Endothelial cell (in vitro differentiated cells): ENCODE measurements at regions not wholly inside any gene's neighbourhood (a gene's known extent, or its start where the extent isn't known, plus 50 kb on each side); places are given as distances from the start of the nearest gene placed in this dataset.

Experiments used
- DNase-seq: peaks from one replicate; pipeline ENCODE4 v3.0.0; 2021; ENCODE audit warnings: low spot score
- H3K27ac Mint-ChIP-seq: one replicate; pipeline ENCODE4 v1.8.0; 2021; ENCODE audit warnings: mixed read lengths, inconsistent platforms; ENCODE audit not compliant: unreplicated experiment
- H3K27me3 Mint-ChIP-seq: one replicate; pipeline ENCODE4 v1.8.0; 2021; ENCODE audit warnings: mild to moderate bottlenecking, moderate library complexity, mixed read lengths, inconsistent platforms; ENCODE audit not compliant: unreplicated experiment
- H3K36me3 Mint-ChIP-seq: one replicate; pipeline ENCODE4 v1.8.0; 2021; ENCODE audit warnings: mild to moderate bottlenecking, low read depth, mixed read lengths, inconsistent platforms; ENCODE audit not compliant: unreplicated experiment
- H3K4me1 Mint-ChIP-seq: one replicate; pipeline ENCODE4 v1.8.0; 2021; ENCODE audit warnings: mild to moderate bottlenecking, mixed read lengths, inconsistent platforms; ENCODE audit not compliant: unreplicated experiment
- H3K4me3 Mint-ChIP-seq: one replicate; pipeline ENCODE4 v1.8.0; 2021; ENCODE audit warnings: mild to moderate bottlenecking, mixed read lengths, inconsistent platforms; ENCODE audit not compliant: unreplicated experiment
- H3K9me3 Mint-ChIP-seq: one replicate; pipeline ENCODE4 v1.8.0; 2021; ENCODE audit warnings: mixed read lengths, inconsistent platforms; ENCODE audit not compliant: unreplicated experiment
- CTCF ChIP-seq: fragments of 200-600 bp; sonication (generic); IDR thresholded peaks from one replicate; pipeline ENCODE4 v1.5.0; 2021; ENCODE audit warnings: antibody characterized with exemption; ENCODE audit not compliant: unreplicated experiment

GRCh38 chr13:26989261-26989956 lies 182.2 kb downstream of the USP12 start:
- Mint-ChIP-seq H3K36me3 (no peaks in the 10 kb centered on the region), H3K9me3 (no peaks in the 10 kb centered on the region), H3K4me3 (no peak overlapping the region), H3K27me3 (peaks cover 3% of the 10 kb centered on the region), H3K27ac (no peak overlapping the region), H3K4me1 (peaks cover 2% of the 10 kb centered on the region)
- no peak for DNase-seq
- TF ChIP-seq CTCF, result no peak

GRCh38 chr13:26988059-26988769 lies 183.4 kb downstream of the USP12 start:
- no peak for DNase-seq
- TF ChIP-seq CTCF, result no peak
- peaks cover 3% of the 10 kb centered on the region for H3K27me3 Mint-ChIP-seq
- H3K4me1 Mint-ChIP-seq, result peaks cover 2% of the 10 kb centered on the region
- H3K27ac Mint-ChIP-seq, result no peak overlapping the region
- no peaks in the 10 kb centered on the region for H3K9me3 Mint-ChIP-seq
- H3K4me3 Mint-ChIP-seq, result no peak overlapping the region
- H3K36me3 Mint-ChIP-seq, result no peaks in the 10 kb centered on the region

GRCh38 chr13:26987486-26988013 lies 184.1 kb downstream of the USP12 start:
- Mint-ChIP-seq H3K27me3 (peaks cover 3% of the 10 kb centered on the region), H3K9me3 (no peaks in the 10 kb centered on the region), H3K27ac (no peak overlapping the region), H3K4me1 (peaks cover 2% of the 10 kb centered on the region), H3K4me3 (no peak overlapping the region), H3K36me3 (no peaks in the 10 kb centered on the region)
- TF ChIP-seq CTCF, result no peak
- DNase-seq, result no peak

GRCh38 chr13:26985285-26985878 lies 186.2 kb downstream of the USP12 start:
- Mint-ChIP-seq H3K27ac (no peak overlapping the region), H3K27me3 (peaks cover 4% of the 10 kb centered on the region), H3K4me1 (peaks cover 2% of the 10 kb centered on the region), H3K4me3 (no peak overlapping the region), H3K9me3 (no peaks in the 10 kb centered on the region), H3K36me3 (no peaks in the 10 kb centered on the region)
- peak; percentile 70 for DNase-seq
- peak; percentile 70 for TF ChIP-seq CTCF

- no peaks in the 10 kb centered on the region for H3K36me3 Mint-ChIP-seq
- H3K27me3 Mint-ChIP-seq, result peaks cover 4% of the 10 kb centered on the region
- DNase-seq, result no peak
- H3K4me1 Mint-ChIP-seq, result peaks cover 2% of the 10 kb centered on the region
- H3K4me3 Mint-ChIP-seq, result no peak overlapping the region
- no peak for TF ChIP-seq CTCF
- no peak overlapping the region for H3K27ac Mint-ChIP-seq
- no peaks in the 10 kb centered on the region for H3K9me3 Mint-ChIP-seq
Observed at GRCh38 chr13:26984337-26984736, 187.3 kb downstream of the USP12 start.
